Choroid plexus epithelial cell (primary cell): ENCODE measurements at regions not wholly inside any gene's neighbourhood (a gene's known extent, or its start where the extent isn't known, plus 50 kb on each side); places are given as distances from the start of the nearest gene placed in this dataset.

Experiments
- DNase-seq: peaks from one replicate; pipeline ENCODE4 v3.0.0-alpha.2; 2010; ENCODE audit warnings: low read depth
- H3K4me3 ChIP-seq: 2 replicates; pipeline ENCODE4 v1.5.1; 2011; ENCODE audit warnings: low read depth, mild to moderate bottlenecking, control low read depth, low read length, moderate library complexity
- CTCF ChIP-seq: conservative IDR thresholded peaks from 2 replicates; pipeline ENCODE4 v1.5.1; 2011; ENCODE audit warnings: low read depth, mild to moderate bottlenecking, control low read depth, inconsistent platforms, low read length, moderate library complexity

GRCh38 chr1:14437417-14437918 lies 161.0 kb upstream of the KAZN start:
- no peak overlapping the region for H3K4me3 ChIP-seq
- TF ChIP-seq CTCF, result no peak
- no peak for DNase-seq

GRCh38 chr1:14438127-14438769 lies 160.2 kb upstream of the KAZN start:
- DNase-seq, result no peak
- H3K4me3 ChIP-seq, result no peak overlapping the region
- no peak for TF ChIP-seq CTCF

- DNase-seq, result no peak
- H3K4me3 ChIP-seq, result no peak overlapping the region
- no peak for TF ChIP-seq CTCF
Observed at GRCh38 chr1:14439015-14439414, 159.5 kb upstream of the KAZN start.

- TF ChIP-seq CTCF, result no peak
- no peak overlapping the region for H3K4me3 ChIP-seq
- DNase-seq, result no peak
Observed at GRCh38 chr1:14440166-14440565, 158.3 kb upstream of the KAZN start.

- no peak for TF ChIP-seq CTCF
- DNase-seq, result no peak
- H3K4me3 ChIP-seq, result no peak overlapping the region
Observed at GRCh38 chr1:14440731-14441130, 157.8 kb upstream of the KAZN start.

- no peak for TF ChIP-seq CTCF
- peak; percentile 6 for DNase-seq
Observed at GRCh38 chr1:14441302-14441741, 157.2 kb upstream of the KAZN start.

GRCh38 chr1:14442669-14443068 lies 155.8 kb upstream of the KAZN start:
- no peak overlapping the region for H3K4me3 ChIP-seq
- TF ChIP-seq CTCF, result no peak
- DNase-seq, result no peak

More at GRCh38 chr1:14441302-14441741, 157.2 kb upstream of the KAZN start:
- H3K4me3 ChIP-seq, result no peak overlapping the region
